B cell (primary cell): ENCODE measurements at regions not wholly inside any gene's neighbourhood (a gene's known extent, or its start where the extent isn't known, plus 50 kb on each side); places are given as distances from the start of the nearest gene placed in this dataset.

Experiments used
- ATAC-seq: fragments of 200-7000 bp; cut with Tn5 transposase; one replicate; pipeline ENCODE4 v1.10.0; 2021; ENCODE audit warnings: low read depth, mild to moderate bottlenecking, moderate number of reproducible peaks, moderate library complexity
- CTCF ChIA-PET: fragments of 350-600 bp; sonication (Branson Sonifier 250); formaldehyde crosslinking; loops from one replicate; lab custom pipeline; 2021; ENCODE audit warnings: antibody characterized with exemption, inconsistent platforms; lab: Charles Lee
- POLR2A ChIA-PET: fragments of 350-600 bp; sonication (Branson Sonifier 250); formaldehyde crosslinking; loops from one replicate; lab custom pipeline; 2021; ENCODE audit warnings: antibody characterized with exemption; lab: Charles Lee
- DNase-seq: peaks from one replicate; pipeline ENCODE4 v3.0.0; 2013
- H2AFZ ChIP-seq: 2 replicates; pipeline ENCODE4 v1.6.1; 2012; ENCODE audit warnings: mild to moderate bottlenecking, low read depth, low read length; ENCODE audit not compliant: insufficient read depth, poor library complexity, severe bottlenecking
- H3K27ac ChIP-seq, 2 donors: 1 replicate in 1 of 2; 2 replicates in 1 of 2; pipeline ENCODE4 v1.5.1; 2012 to 2013; ENCODE audit warnings: low read length in 2 of 2, mild to moderate bottlenecking in 2 of 2, moderate library complexity in 1 of 2
- H3K27me3 ChIP-seq, 4 experiments: fragments of 200-600 bp in 1 of 4; sonication (generic) in 1 of 4; replicated peaks in 1 of 4; 1 replicate in 2 of 4; 2 replicates in 2 of 4; pipeline versions ENCODE4 v1.6.1 to v1.7.0; 2013 to 2016; ENCODE audit warnings: low read length in 3 of 4, mild to moderate bottlenecking in 2 of 4, mixed read lengths in 1 of 4, moderate library complexity in 1 of 4; ENCODE audit not compliant: insufficient read depth in 4 of 4, control insufficient read depth in 3 of 4; ENCODE audit errors: control extremely low read depth in 1 of 4
- H3K36me3 ChIP-seq, 2 experiments: replicated peaks in 1 of 2; 1 replicate in 1 of 2; 2 replicates in 1 of 2; pipeline versions ENCODE4 v1.6.1 to v1.7.1; 2013; ENCODE audit warnings: low read length in 1 of 2; ENCODE audit not compliant: insufficient read depth in 2 of 2, control insufficient read depth in 1 of 2; ENCODE audit errors: control extremely low read depth in 1 of 2, extremely low read depth in 1 of 2
- H3K4me1 ChIP-seq, 2 donors: fragments of 200-600 bp in 1 of 2; sonication (generic) in 1 of 2; 1 replicate in 1 of 2; 2 replicates in 1 of 2; pipeline versions ENCODE4 v1.5.1 to v1.6.1; 2013 to 2017; ENCODE audit warnings: low read length in 2 of 2; ENCODE audit not compliant: control insufficient read depth in 2 of 2, insufficient read depth in 2 of 2
- H3K4me2 ChIP-seq: replicated peaks from 2 replicates; pipeline ENCODE3; 2012; ENCODE audit warnings: mild to moderate bottlenecking, low read depth, low read length; ENCODE audit not compliant: poor library complexity, severe bottlenecking
- H3K4me3 ChIP-seq, 5 experiments: fragments of 200-600 bp in 1 of 5; sonication (generic) in 1 of 5; 1 replicate in 3 of 5; 2 replicates in 2 of 5; pipeline versions ENCODE4 v1.5.1 to v1.7.0; 2011 to 2016; ENCODE audit warnings: low read length in 4 of 5, mild to moderate bottlenecking in 4 of 5, low read depth in 2 of 5, control low read depth in 1 of 5, moderate library complexity in 1 of 5; ENCODE audit not compliant: insufficient read depth in 1 of 5; ENCODE audit errors: control extremely low read depth in 1 of 5, extremely low read depth in 1 of 5
- H3K79me2 ChIP-seq: fragments of 200-600 bp; sonication (generic); one replicate; pipeline ENCODE4 v1.6.0; 2016; ENCODE audit warnings: low read length; ENCODE audit not compliant: control insufficient read depth, insufficient read depth
- H3K9ac ChIP-seq: fragments of 200-600 bp; sonication (generic); 2 replicates; pipeline ENCODE4 v1.6.1; 2017; ENCODE audit warnings: mild to moderate bottlenecking, low read length, moderate library complexity
- H3K9me3 ChIP-seq, 3 donors: one replicate each; pipeline versions ENCODE4 v1.6.1 to v1.7.1; 2013; ENCODE audit warnings: low read length in 2 of 3; ENCODE audit not compliant: control insufficient read depth in 2 of 3, insufficient read depth in 1 of 3; ENCODE audit errors: control extremely low read depth in 1 of 3
- H4K20me1 ChIP-seq: 2 replicates; pipeline ENCODE4 v1.6.0; 2012; ENCODE audit warnings: mild to moderate bottlenecking, low read length; ENCODE audit not compliant: insufficient read depth, control insufficient read depth, poor library complexity, severe bottlenecking
- H3K27ac Mint-ChIP-seq: one replicate; pipeline ENCODE4 v1.8.0; 2021; ENCODE audit warnings: mixed read lengths
- H3K27me3 Mint-ChIP-seq: one replicate; pipeline ENCODE4 v1.8.0; 2021; ENCODE audit warnings: mixed read lengths
- H3K4me1 Mint-ChIP-seq: one replicate; pipeline ENCODE4 v1.8.0; 2021; ENCODE audit warnings: mixed read lengths
- H3K4me3 Mint-ChIP-seq: one replicate; pipeline ENCODE4 v1.8.0; 2021; ENCODE audit warnings: mixed read lengths
- H3K9me3 Mint-ChIP-seq: one replicate; pipeline ENCODE4 v1.8.0; 2022; ENCODE audit warnings: mixed read lengths; ENCODE audit not compliant: insufficient read depth
- CTCF ChIP-seq: fragments of 200-600 bp; IDR thresholded peaks from one replicate; pipeline ENCODE4 v1.8.0; 2022; ENCODE audit warnings: antibody characterized with exemption, mild to moderate bottlenecking
- EZH2 ChIP-seq: IDR thresholded peaks from 2 replicates; pipeline ENCODE4 v1.6.1; 2012; ENCODE audit warnings: borderline replicate concordance, low read depth, mild to moderate bottlenecking, moderate library complexity, low read length; ENCODE audit not compliant: insufficient read depth, poor library complexity, severe bottlenecking
- WGBS: methylation state at CpG from one replicate; pipeline ENCODE4 v1.1.5; 2013; ENCODE audit warnings: missing lambda C conversion rate; ENCODE audit not compliant: insufficient coverage; 5-methylcytosine and 5-hydroxymethylcytosine counted together
- intact Hi-C: fragments of 100-400 bp; cut with micrococcal nuclease; formaldehyde crosslinking; loops from one replicate; pipeline ENCODE4 v1.10.0; 2022

- H3K9me3 ChIP-seq = peaks cover 0 to 2% (median 0%) of the 10 kb centered on the region in 3 donors
- CTCF ChIA-PET = no interaction called here
- Mint-ChIP-seq H3K4me3 (no peak overlapping the region), H3K9me3 (peaks cover 3% of the 10 kb centered on the region), H3K4me1 (no peaks in the 10 kb centered on the region), H3K27ac (no peak overlapping the region), H3K27me3 (no peaks in the 10 kb centered on the region)
- no peaks in the 10 kb centered on the region for H3K27me3 ChIP-seq
- intact Hi-C loops = no loop called here
- POLR2A ChIA-PET = no interaction called here
- H4K20me1 ChIP-seq = no peaks in the 10 kb centered on the region
- TF ChIP-seq EZH2 (no peak), CTCF (no peak)
- H3K4me3 ChIP-seq = no peak overlapping the region
- ATAC-seq (no peak), DNase-seq (no peak)
- no peaks in the 10 kb centered on the region for H3K4me1 ChIP-seq
- no peaks in the 10 kb centered on the region for H3K79me2 ChIP-seq
- H3K4me2 ChIP-seq = no peak overlapping the region
- H3K36me3 ChIP-seq = no peaks in the 10 kb centered on the region
- H3K9ac ChIP-seq = no peak overlapping the region
- H3K27ac ChIP-seq = no peak overlapping the region
- WGBS = 100% methylated on average over 1 of the region's 2 CpGs
- no peak overlapping the region for H2AFZ ChIP-seq
These were observed 54.4 kb upstream of the IQCM start for GRCh38 chr4:149870008-149870407.

- ChIA-PET CTCF (no interaction called here), POLR2A (no interaction called here)
- Histone ChIP-seq H3K9me3 (no peaks in the 10 kb centered on the region), H3K4me3 (no peak overlapping the region), H3K9ac (no peak overlapping the region), H3K27me3 (no peaks in the 10 kb centered on the region), H2AFZ (no peak overlapping the region), H3K27ac (no peak overlapping the region), H3K36me3 (no peaks in the 10 kb centered on the region), H3K79me2 (no peaks in the 10 kb centered on the region), H3K4me1 (no peaks in the 10 kb centered on the region), H3K4me2 (no peak overlapping the region), H4K20me1 (no peaks in the 10 kb centered on the region)
- Mint-ChIP-seq H3K27me3 (peaks cover 4% of the 10 kb centered on the region), H3K9me3 (no peaks in the 10 kb centered on the region), H3K4me3 (no peak overlapping the region), H3K27ac (no peak overlapping the region), H3K4me1 (no peaks in the 10 kb centered on the region)
- no peak for DNase-seq
- ATAC-seq = no peak
- TF ChIP-seq EZH2 (no peak), CTCF (no peak)
- no CpG with 5 or more reads among the region's 1 CpG for WGBS
- intact Hi-C loops = no loop called here
These were observed 66.1 kb upstream of the IQCM start for GRCh38 chr4:149881744-149882143.
